Dermis microvascular lymphatic vessel endothelial cell (primary cell): ENCODE measurements at regions not wholly inside any gene's neighbourhood (a gene's known extent, or its start where the extent isn't known, plus 50 kb on each side); places are given as distances from the start of the nearest gene placed in this dataset.
"Not testable (repeated sequence)": the region's sequence is repeated elsewhere in the genome, so short reads cannot be mapped to it uniquely, and the experiment has no call there.

ENCODE experiments used
- DNase-seq, 2 donors: peaks; one replicate each; pipeline versions ENCODE4 v3.0.0 to v3.0.0-alpha.2; 2010; ENCODE audit warnings: low read depth in 2 of 2

- no peak for DNase-seq
Observed at GRCh38 chr16:73124665-73125375, 76.9 kb upstream of the ZFHX3 start.

DNA sequence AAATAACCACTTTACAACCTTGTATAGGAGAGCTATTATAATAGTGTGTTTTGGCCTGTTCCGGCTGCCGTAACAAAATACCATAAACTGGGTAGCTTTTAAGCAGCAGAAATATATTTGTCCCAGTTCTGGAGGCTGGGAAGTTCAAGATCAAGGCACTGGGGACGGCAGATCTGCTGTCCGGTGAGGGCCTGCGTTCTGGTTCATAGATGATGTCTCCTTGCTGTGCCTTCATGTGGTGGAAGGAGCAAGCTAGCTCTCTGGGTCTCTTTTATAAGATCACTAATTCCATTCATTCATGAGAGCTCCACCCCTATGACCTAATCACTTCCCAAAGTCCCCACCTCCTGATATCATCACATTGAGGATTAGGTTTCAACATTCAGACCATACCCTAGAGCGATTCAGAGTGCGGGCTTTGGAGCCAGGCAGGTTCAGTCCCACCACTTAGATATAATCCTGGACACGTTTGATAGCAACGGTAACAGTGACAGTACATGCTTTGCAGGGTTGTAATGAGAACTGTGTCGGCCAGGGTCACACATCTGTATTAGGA is 76.2 kb upstream of the ZFHX3 start:
- DNase-seq = no peak

DNA sequence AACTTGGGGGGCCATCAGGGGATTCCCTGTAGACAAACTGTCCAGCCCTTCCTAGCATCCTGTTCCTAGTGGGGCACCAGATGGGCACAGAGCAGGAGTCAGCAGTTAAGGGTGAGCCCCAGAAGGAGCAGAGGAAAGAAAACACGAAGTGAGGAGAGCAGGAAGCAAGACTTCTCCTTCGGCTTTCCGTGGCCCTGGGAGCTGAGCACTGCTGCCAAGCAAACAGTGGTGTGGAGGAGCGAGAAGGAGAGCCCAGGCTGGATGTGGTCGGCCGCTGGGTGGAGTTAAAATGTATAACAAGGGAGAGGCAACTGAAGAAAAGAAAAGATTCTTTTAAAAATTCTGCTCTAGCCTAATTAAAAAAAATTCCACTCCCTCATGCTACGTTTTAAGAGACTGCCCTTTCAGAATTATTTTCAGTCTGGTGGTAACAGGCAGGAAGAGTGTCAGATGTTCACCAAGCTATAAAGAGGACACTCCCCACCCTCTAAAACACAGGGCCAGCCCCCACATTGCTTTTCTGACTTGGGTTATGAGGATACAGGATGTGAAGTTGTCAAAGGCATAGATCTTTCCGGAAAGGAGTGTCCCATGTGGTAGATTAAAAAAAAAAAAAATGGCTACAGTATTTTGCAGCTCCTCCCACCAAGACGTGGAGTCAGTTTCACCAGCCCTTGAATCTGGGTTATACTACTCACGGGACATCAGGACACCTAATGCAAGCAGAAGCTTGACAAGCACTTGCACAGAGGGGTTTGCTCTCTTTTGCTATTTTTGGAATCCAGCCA is 74.9 kb upstream of the ZFHX3 start:
- DNase-seq = peak in 1 of 2 donors; percentile 22

DNA sequence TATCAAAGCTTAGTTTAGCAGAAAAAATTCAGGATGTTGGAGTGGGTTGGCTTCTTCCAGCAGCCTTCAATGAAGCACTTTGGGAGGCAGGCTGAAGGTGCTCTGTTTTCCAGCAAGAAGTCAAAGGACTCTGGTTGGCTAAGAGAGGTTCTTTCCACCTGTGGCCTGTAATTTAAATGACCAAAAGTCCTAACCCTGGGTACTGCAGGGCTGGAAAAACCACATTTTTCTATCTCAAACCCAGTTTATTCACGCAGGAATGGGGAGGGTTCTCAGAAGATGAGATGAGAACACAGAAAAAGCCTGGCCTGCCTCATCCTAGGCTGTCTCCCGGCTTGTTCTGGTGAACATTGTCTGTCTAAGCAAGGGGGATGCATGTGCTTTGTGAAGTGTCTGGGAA is 68.6 kb upstream of the ZFHX3 start:
- no peak for DNase-seq

DNA sequence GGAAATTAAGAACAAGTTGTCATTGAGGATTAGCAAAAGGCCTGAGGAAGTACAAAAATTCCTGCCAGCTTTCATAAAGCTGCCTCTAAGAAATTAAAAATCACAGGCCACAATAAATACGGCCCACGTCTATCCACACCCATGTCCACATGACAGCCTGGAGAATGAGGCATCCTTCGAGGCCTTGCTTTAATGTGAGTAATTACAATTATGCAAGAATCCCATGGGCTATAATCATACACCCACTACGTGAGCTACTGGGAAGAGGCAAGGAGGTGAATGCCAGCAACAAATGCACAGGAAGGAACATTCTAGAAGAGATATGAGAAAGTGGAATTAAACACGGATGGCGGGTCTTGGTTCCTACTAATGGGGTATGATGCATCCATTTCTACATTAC is 65.4 kb upstream of the ZFHX3 start:
- DNase-seq = no peak

- DNase-seq = no peak
Observed at GRCh38 chr16:73108195-73108963, 60.5 kb upstream of the ZFHX3 start.

GRCh38 chr16:73107371-73107770 is 59.4 kb upstream of the ZFHX3 start:
- no peak for DNase-seq

GRCh38 chr16:73106329-73107034 is 58.6 kb upstream of the ZFHX3 start:
- DNase-seq = no peak

DNA sequence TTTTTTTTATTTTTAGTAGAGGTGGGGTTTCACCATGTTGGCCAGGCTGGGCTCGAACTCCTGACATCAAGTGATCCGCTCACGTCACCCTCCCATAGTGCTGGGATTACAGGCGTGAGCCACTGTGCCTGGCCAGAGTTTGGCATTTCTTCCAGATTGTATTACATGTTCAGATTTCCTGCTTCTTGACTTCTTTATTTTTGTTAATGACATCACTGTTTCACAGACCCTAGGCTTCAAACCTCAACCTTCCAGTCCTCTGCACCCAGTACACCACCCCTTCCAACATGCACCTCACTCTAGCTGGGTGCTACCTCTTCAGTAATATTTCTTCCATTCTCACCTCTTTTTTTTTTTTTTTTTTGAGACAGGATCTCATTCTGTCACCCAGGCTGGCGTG is 53.6 kb upstream of the ZFHX3 start:
- no peak for DNase-seq

GRCh38 chr16:73099601-73100000 is 51.7 kb upstream of the ZFHX3 start:
- DNase-seq = not testable (repeated sequence)
